Esophagus squamous epithelium (tissue), 5 donors: ENCODE measurements at regions not wholly inside any gene's neighbourhood (a gene's known extent, or its start where the extent isn't known, plus 50 kb on each side); places are given as distances from the start of the nearest gene placed in this dataset.

ENCODE experiments used
- DNase-seq: peaks from one replicate; lab custom pipeline; 2025; lab: John Stamatoyannopoulos, UW
- H3K27ac ChIP-seq, 4 donors: fragments of 200-600 bp; sonication (generic); one replicate each; pipeline ENCODE4 v1.5.1; 2016 to 2019; ENCODE audit warnings: mild to moderate bottlenecking in 1 of 4
- H3K27me3 ChIP-seq, 4 donors: fragments of 200-600 bp; sonication (generic); 1 replicate in 3 of 4; 2 replicates in 1 of 4; pipeline versions ENCODE4 v1.5.1 to v1.6.0; 2017 to 2021; ENCODE audit warnings: antibody characterized with exemption in 1 of 4
- H3K36me3 ChIP-seq, 3 donors: fragments of 200-600 bp; sonication (generic); one replicate each; pipeline ENCODE4 v1.5.1; 2016 to 2019
- H3K4me1 ChIP-seq, 3 donors: fragments of 200-600 bp; sonication (generic); one replicate each; pipeline ENCODE4 v1.5.1; 2017 to 2019
- H3K4me3 ChIP-seq, 4 donors: fragments of 200-600 bp; sonication (generic); 1 replicate in 3 of 4; 2 replicates in 1 of 4; pipeline ENCODE4 v1.5.1; 2016 to 2019; ENCODE audit warnings: mild to moderate bottlenecking in 2 of 4, moderate library complexity in 1 of 4
- H3K9me3 ChIP-seq, 3 donors: fragments of 200-600 bp; sonication (generic); one replicate each; pipeline ENCODE4 v1.5.1; 2016 to 2019
- CTCF ChIP-seq, 6 experiments: fragments of 450-650 bp in 4 of 6; fragments of 200-600 bp in 2 of 6; sonication (generic) in 2 of 6; IDR thresholded peaks; one replicate each; pipeline ENCODE4 v1.5.1; 2016 to 2019; ENCODE audit warnings: antibody characterized with exemption in 6 of 6, mild to moderate bottlenecking in 4 of 6, moderate library complexity in 4 of 6
- POLR2A ChIP-seq, 4 donors: fragments of 450-650 bp; IDR thresholded peaks; one replicate each; pipeline ENCODE4 v1.6.1; 2017; ENCODE audit warnings: antibody characterized with exemption in 4 of 4, mild to moderate bottlenecking in 4 of 4, moderate library complexity in 3 of 4
- WGBS, 2 donors: methylation state at CpG; one replicate each; pipeline ENCODE4 v1.1.5; 2018; 5-methylcytosine and 5-hydroxymethylcytosine counted together
- intact Hi-C: fragments of 100-400 bp; cut with DNase I; formaldehyde crosslinking; loops from one replicate; pipeline ENCODE4 v1.15.0; 2022
- donor health status: DM: yes; HTN: yes; CAD: no.

DNA sequence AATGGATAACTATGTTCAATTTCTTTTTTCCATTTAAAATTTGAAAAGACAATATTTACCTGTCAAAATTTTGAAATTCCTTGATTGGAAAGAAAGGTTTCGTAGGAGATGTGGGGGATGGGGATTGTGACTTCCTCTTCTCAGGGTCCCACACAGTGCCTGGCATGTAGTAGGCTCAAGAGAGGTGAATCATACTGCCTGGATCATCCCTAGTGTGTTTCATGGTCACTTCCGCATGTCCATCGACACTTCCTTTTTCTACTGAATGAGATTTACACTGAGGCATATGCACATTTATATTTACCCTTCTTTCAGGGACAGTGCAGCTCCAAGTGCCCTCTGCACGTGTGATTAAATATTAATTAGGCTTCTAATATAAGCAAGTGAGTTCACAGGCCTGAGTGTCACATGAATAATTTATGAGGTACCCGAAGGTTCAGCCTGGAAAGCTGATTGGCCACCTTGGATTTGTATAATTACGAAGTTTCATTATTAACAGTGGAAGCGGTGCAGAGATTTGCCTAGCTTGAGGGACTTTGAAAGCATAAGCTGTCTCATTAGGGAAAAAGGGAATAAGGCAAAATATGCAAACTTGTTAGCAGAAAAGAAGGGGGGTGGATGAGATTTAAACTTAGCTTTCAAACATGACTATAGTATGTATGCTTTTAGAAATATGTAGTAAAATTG is 177.5 kb upstream of the MMS22L start:
- intact Hi-C loops: no loop called here
- Histone ChIP-seq H3K4me3 (no peak overlapping the region), H3K27ac (no peak overlapping the region), H3K9me3 (no peaks in the 10 kb centered on the region), H3K36me3 (no peaks in the 10 kb centered on the region), H3K27me3 (no peaks in the 10 kb centered on the region), H3K4me1 (no peaks in the 10 kb centered on the region)
- no peak for TF ChIP-seq POLR2A (IDR thresholded peaks at IDR 0.05)
- no peak for TF ChIP-seq CTCF (IDR thresholded peaks at IDR 0.05)
- DNase-seq: no peak
- 62 to 63% methylated on average over 7 of the region's 7 CpGs for WGBS, 2 donors

- TF ChIP-seq POLR2A (IDR thresholded peaks at IDR 0.05) (no peak), CTCF (IDR thresholded peaks at IDR 0.05) (no peak)
- 28 to 59% methylated on average over 3 of the region's 3 CpGs for WGBS, 2 donors
- Histone ChIP-seq H3K27me3 (no peaks in the 10 kb centered on the region), H3K27ac (no peak overlapping the region), H3K4me1 (no peaks in the 10 kb centered on the region), H3K9me3 (no peaks in the 10 kb centered on the region), H3K36me3 (no peaks in the 10 kb centered on the region), H3K4me3 (no peak overlapping the region)
- intact Hi-C loops: no loop called here
- DNase-seq: no peak
These were observed 178.2 kb upstream of the MMS22L start for GRCh38 chr6:97461218-97461617.

DNA sequence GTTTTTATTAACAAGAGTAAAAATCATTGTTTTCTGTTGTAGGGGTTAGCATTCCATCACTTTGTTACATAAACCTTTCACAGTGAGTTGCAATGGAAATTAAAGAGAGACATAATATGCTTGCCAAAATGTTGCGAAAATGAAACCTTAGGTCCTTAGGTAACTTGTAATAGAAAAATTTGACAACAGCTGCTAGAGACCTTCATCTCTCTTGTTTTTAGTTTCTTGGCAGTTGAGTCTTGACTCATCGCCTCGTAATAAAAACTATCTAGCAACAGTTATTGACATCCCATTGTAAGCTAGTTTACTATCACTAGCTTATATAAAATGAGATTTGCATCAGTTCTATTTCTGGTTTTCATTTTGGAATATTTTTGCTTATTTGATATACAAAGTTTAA is 179.0 kb upstream of the MMS22L start:
- H3K9me3 ChIP-seq: no peaks in the 10 kb centered on the region
- no peaks in the 10 kb centered on the region for H3K27me3 ChIP-seq
- H3K4me1 ChIP-seq: no peaks in the 10 kb centered on the region
- intact Hi-C loops: no loop called here
- no peak overlapping the region for H3K27ac ChIP-seq
- TF ChIP-seq CTCF (IDR thresholded peaks at IDR 0.05) (no peak), POLR2A (IDR thresholded peaks at IDR 0.05) (no peak)
- no peak overlapping the region for H3K4me3 ChIP-seq
- DNase-seq: no peak
- no peaks in the 10 kb centered on the region for H3K36me3 ChIP-seq
- 43 to 54% methylated on average over 3 of the region's 3 CpGs for WGBS, 2 donors

DNA sequence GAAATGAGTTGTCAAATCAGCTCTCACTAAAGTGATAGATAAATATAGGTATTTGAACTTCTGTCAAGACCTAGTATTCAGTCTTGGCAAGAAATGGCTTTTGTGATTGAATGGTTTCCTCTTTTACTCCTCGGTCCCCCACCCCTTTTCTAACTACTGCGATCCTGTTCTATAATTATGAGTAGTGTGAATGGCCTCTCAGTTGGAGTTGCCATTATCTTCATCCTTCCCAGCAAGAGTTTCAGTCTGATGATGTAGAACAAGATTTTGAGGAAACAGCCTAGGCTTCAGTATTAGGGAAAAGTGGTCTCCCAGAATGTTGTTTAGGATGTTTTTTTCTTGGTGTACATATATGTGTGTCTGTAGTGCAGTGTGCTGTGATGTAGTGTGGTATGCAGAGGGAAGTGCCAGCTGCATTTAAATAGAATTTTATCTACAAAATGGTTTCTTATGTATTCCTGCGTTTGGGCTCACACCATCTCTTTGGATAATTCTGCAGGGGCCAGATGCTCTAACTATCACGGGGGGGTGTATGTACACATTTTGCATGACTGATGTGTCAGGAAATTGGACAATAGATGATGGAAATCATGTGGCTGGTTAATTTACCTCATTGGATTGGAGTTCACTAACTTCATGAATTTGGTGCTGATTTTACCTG is 180.1 kb upstream of the MMS22L start:
- WGBS, 2 donors: 48 to 56% methylated on average over 4 of the region's 4 CpGs
- Histone ChIP-seq H3K27me3 (no peaks in the 10 kb centered on the region), H3K9me3 (no peaks in the 10 kb centered on the region), H3K27ac (no peak overlapping the region), H3K36me3 (no peaks in the 10 kb centered on the region), H3K4me3 (no peak overlapping the region), H3K4me1 (no peaks in the 10 kb centered on the region)
- TF ChIP-seq CTCF (IDR thresholded peaks at IDR 0.05) (no peak), POLR2A (IDR thresholded peaks at IDR 0.05) (no peak)
- DNase-seq: no peak
- intact Hi-C loops: no loop called here

GRCh38 chr6:97465877-97466561 is 183.0 kb upstream of the MMS22L start:
- no peaks in the 10 kb centered on the region for H3K27me3 ChIP-seq
- no peaks in the 10 kb centered on the region for H3K9me3 ChIP-seq
- H3K4me3 ChIP-seq: no peak overlapping the region
- no peak overlapping the region for H3K27ac ChIP-seq
- no peaks in the 10 kb centered on the region for H3K4me1 ChIP-seq
- intact Hi-C loops: no loop called here
- H3K36me3 ChIP-seq: no peaks in the 10 kb centered on the region
- TF ChIP-seq CTCF (IDR thresholded peaks at IDR 0.05): no peak
- TF ChIP-seq POLR2A (IDR thresholded peaks at IDR 0.05): no peak
- no peak for DNase-seq
- 30 to 33% methylated on average over 6 of the region's 6 CpGs for WGBS, 2 donors
